Calu3 (cell line): ENCODE measurements at regions not wholly inside any gene's neighbourhood (a gene's known extent, or its start where the extent isn't known, plus 50 kb on each side); places are given as distances from the start of the nearest gene placed in this dataset.

Source experiments
- BruUV-seq: library from RNA; stranded (reverse); fragments of 400-500 nt; replicated peaks from 2 replicates; lab custom pipeline; 2021; lab: Mats Ljungman, UMichigan
- CTCF ChIA-PET: fragments of 300-600 bp; sonication (Branson Sonifier 250); formaldehyde crosslinking; loops from one replicate; lab custom pipeline; 2022; ENCODE audit warnings: antibody characterized with exemption; lab: Charles Lee
- DNase-seq: peaks from one replicate; pipeline ENCODE4 v3.0.0; 2022
- H3K27ac Mint-ChIP-seq: one replicate; pipeline ENCODE4 v1.8.0; 2022; ENCODE audit warnings: mixed read lengths; ENCODE audit not compliant: unreplicated experiment
- H3K27me3 Mint-ChIP-seq: one replicate; pipeline ENCODE4 v1.8.0; 2022; ENCODE audit warnings: mixed read lengths; ENCODE audit not compliant: unreplicated experiment
- H3K36me3 Mint-ChIP-seq: one replicate; pipeline ENCODE4 v1.8.0; 2022; ENCODE audit warnings: mild to moderate bottlenecking, moderate library complexity, mixed read lengths; ENCODE audit not compliant: insufficient read depth, unreplicated experiment
- H3K4me1 Mint-ChIP-seq: one replicate; pipeline ENCODE4 v1.8.0; 2022; ENCODE audit warnings: mild to moderate bottlenecking, low read depth, mixed read lengths; ENCODE audit not compliant: unreplicated experiment
- H3K4me3 Mint-ChIP-seq: one replicate; pipeline ENCODE4 v1.8.0; 2022; ENCODE audit warnings: mild to moderate bottlenecking, low read depth, moderate library complexity, mixed read lengths; ENCODE audit not compliant: unreplicated experiment
- H3K9me3 Mint-ChIP-seq: one replicate; pipeline ENCODE4 v1.8.0; 2022; ENCODE audit warnings: low read depth, mixed read lengths; ENCODE audit not compliant: unreplicated experiment
- CTCF ChIP-seq: fragments of 200-600 bp; IDR thresholded peaks from one replicate; pipeline ENCODE4 v1.8.0; 2022; ENCODE audit warnings: antibody characterized with exemption; ENCODE audit not compliant: unreplicated experiment
- intact Hi-C: fragments of 100-400 bp; cut with micrococcal nuclease; formaldehyde crosslinking; loops from one replicate; pipeline ENCODE4 v1.10.0; 2022; ENCODE audit not compliant: unreplicated experiment

- BruUV-seq = no TSS peak
- Mint-ChIP-seq H3K36me3 (no peaks in the 10 kb centered on the region), H3K27me3 (no peaks in the 10 kb centered on the region), H3K4me1 (no peaks in the 10 kb centered on the region), H3K9me3 (no peaks in the 10 kb centered on the region), H3K4me3 (no peak overlapping the region), H3K27ac (no peak overlapping the region)
- DNase-seq = no peak
- intact Hi-C loops = no loop called here
- no peak for TF ChIP-seq CTCF
- CTCF ChIA-PET = no interaction called here
Observed at GRCh38 chr20:8935878-8936277, 133.0 kb upstream of the PLCB4 start.

GRCh38 chr20:8938532-8938931 is 130.4 kb upstream of the PLCB4 start:
- TF ChIP-seq CTCF = no peak
- BruUV-seq = no TSS peak
- DNase-seq = no peak
- CTCF ChIA-PET = no interaction called here
- H3K4me3 Mint-ChIP-seq = no peak overlapping the region
- intact Hi-C loops = no loop called here
- H3K27me3 Mint-ChIP-seq = no peaks in the 10 kb centered on the region
- H3K4me1 Mint-ChIP-seq = no peaks in the 10 kb centered on the region
- no peaks in the 10 kb centered on the region for H3K36me3 Mint-ChIP-seq
- H3K27ac Mint-ChIP-seq = no peak overlapping the region
- no peaks in the 10 kb centered on the region for H3K9me3 Mint-ChIP-seq

- no peak for DNase-seq
- H3K27me3 Mint-ChIP-seq = no peaks in the 10 kb centered on the region
- H3K27ac Mint-ChIP-seq = no peak overlapping the region
- intact Hi-C loops = no loop called here
- BruUV-seq = no TSS peak
- TF ChIP-seq CTCF = no peak
- H3K9me3 Mint-ChIP-seq = no peaks in the 10 kb centered on the region
- no peaks in the 10 kb centered on the region for H3K36me3 Mint-ChIP-seq
- CTCF ChIA-PET = no interaction called here
- H3K4me1 Mint-ChIP-seq = no peaks in the 10 kb centered on the region
- H3K4me3 Mint-ChIP-seq = no peak overlapping the region
Observed at GRCh38 chr20:8940326-8940725, 128.6 kb upstream of the PLCB4 start.

GRCh38 chr20:8943631-8944030 is 125.3 kb upstream of the PLCB4 start:
- no TSS peak for BruUV-seq
- DNase-seq = peak; percentile 1
- CTCF ChIA-PET = no interaction called here
- TF ChIP-seq CTCF = no peak
- no peaks in the 10 kb centered on the region for H3K4me1 Mint-ChIP-seq
- no peaks in the 10 kb centered on the region for H3K27me3 Mint-ChIP-seq
- no peak overlapping the region for H3K27ac Mint-ChIP-seq
- no peaks in the 10 kb centered on the region for H3K9me3 Mint-ChIP-seq
- no peaks in the 10 kb centered on the region for H3K36me3 Mint-ChIP-seq
- intact Hi-C loops = no loop called here
- H3K4me3 Mint-ChIP-seq = no peak overlapping the region
